ENCODE measurements at regions not wholly inside any gene's neighbourhood (a gene's known extent, or its start where the extent isn't known, plus 50 kb on each side); places are given as distances from the start of the nearest gene placed in this dataset.

DNA sequence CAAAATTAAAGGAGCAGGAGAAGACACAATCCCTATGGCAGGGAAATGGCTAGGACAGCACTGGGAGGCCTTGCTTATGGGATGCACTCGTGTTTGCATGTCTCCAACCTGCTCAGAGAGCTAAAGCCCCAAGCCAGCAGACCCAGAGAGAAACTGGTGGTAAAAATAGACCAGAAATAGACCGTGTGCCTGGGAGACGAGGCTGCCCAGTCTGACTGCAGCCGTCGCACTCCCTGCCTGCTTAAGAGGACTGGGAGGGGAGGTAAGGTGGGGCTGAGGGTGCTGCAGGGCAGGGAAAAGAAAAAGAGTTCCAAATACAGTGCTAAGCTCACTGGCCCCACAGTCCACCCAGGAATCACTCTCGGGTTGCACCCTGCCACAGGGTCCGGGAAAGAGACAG is 633.5 kb downstream of the BCOR start:
- H3K9me3 ChIP-seq (ENCODE audit: control insufficient read depth, insufficient read depth, low read length) = no peaks in the 10 kb centered on the region
- no peak overlapping the region for H3K4me2 ChIP-seq (ENCODE audit: low read depth, low read length)
- no peak overlapping the region for H2AK9ac ChIP-seq (replicated peaks; ENCODE audit: low read depth, low read length, poor library complexity)
- ChIA-PET CTCF (no interaction called here), POLR2A (ENCODE audit: unreplicated experiment) (no interaction called here)
- dilution Hi-C loops (cut with HindIII; ENCODE audit: low sequenced_read_pairs, unreplicated experiment) = no loop called here
- peaks cover 18% of the 10 kb centered on the region; the same call in 1 of the 2 replicates for H3K27me3 ChIP-seq (ENCODE audit: control insufficient read depth, insufficient read depth, low read length)
- H3K9me1 ChIP-seq (ENCODE audit: insufficient read depth, low read length) = no peaks in the 10 kb centered on the region
- DNase-seq = no peak
- in situ Hi-C loops (cut with MboI; ENCODE audit: low sequenced_read_pairs) = no loop called here
- 32% methylated on average over 2 of the region's 7 CpGs; no CpG with 5 or more reads in 1 of the 2 experiments for WGBS, 2 experiments (ENCODE audit: extremely low coverage in 2 of 2, insufficient read length in 1 of 2)
- no peak overlapping the region for H4K8ac ChIP-seq (ENCODE audit: low read depth in 2 of 2, low read length in 2 of 2)
- no peak overlapping the region for H3K4ac ChIP-seq (ENCODE audit: low read depth, low read length)
- no peak overlapping the region for H2BK15ac ChIP-seq (ENCODE audit: low read depth, low read length)
- no peak for ATAC-seq (ENCODE audit: low read depth)
- H3K9ac ChIP-seq (ENCODE audit: low read depth, low read length) = no peak overlapping the region
- H3K4me3 ChIP-seq (ENCODE audit: insufficient read depth, low read depth, low read length) = no peak overlapping the region
- no peaks in the 10 kb centered on the region for H4K20me1 ChIP-seq (ENCODE audit: insufficient read depth, low read length)
- no peak overlapping the region for H2BK5ac ChIP-seq (ENCODE audit: low read depth, low read length, poor library complexity, severe bottlenecking)
- no peak overlapping the region for H3K14ac ChIP-seq (replicated peaks; ENCODE audit: low read depth, low read length)
- H3K18ac ChIP-seq (ENCODE audit: low read depth, low read length) = no peak overlapping the region
- H2BK20ac ChIP-seq (ENCODE audit: low read depth, low read length) = no peak overlapping the region
- H3K27ac ChIP-seq (ENCODE audit: insufficient read depth, low read length) = no peak overlapping the region
- intact Hi-C loops (cut with micrococcal nuclease) = no loop called here
- no peaks in the 10 kb centered on the region for H3K36me3 ChIP-seq (ENCODE audit: control insufficient read depth, insufficient read depth, low read length)
- H4K91ac ChIP-seq (ENCODE audit: insufficient read depth, low read depth, low read length) = no peak overlapping the region
- no peak overlapping the region for H4K5ac ChIP-seq (ENCODE audit: low read depth, low read length)
- no peak overlapping the region for H2AK5ac ChIP-seq (ENCODE audit: low read depth, low read length)
- H3K56ac ChIP-seq (ENCODE audit: extremely low read depth, insufficient read depth, low read length) = no peak overlapping the region
- TF ChIP-seq RAD21 (IDR thresholded peaks at IDR 0.05; ENCODE audit: low read length) (no peak), RCOR1 (IDR thresholded peaks at IDR 0.05; ENCODE audit: insufficient replicate concordance, low read length) (no peak), BHLHE40 (IDR thresholded peaks at IDR 0.05; ENCODE audit: low read depth, low read length) (no peak)
- no peak overlapping the region for H2BK120ac ChIP-seq (ENCODE audit: low read depth, low read length)
- H2AFZ ChIP-seq (replicated peaks; ENCODE audit: low read length, poor library complexity) = no peak overlapping the region
- no peaks in the 10 kb centered on the region for H3K4me1 ChIP-seq (ENCODE audit: control insufficient read depth, insufficient read depth, low read length)
- no TSS peak for BruUV-seq (replicated peaks)
- H3K79me1 ChIP-seq (ENCODE audit: low read depth in 1 of 2, low read length in 2 of 2) = no peaks in the 10 kb centered on the region
- no peak overlapping the region for H3K23ac ChIP-seq (ENCODE audit: low read depth, low read length)

All from IMR-90 (cell line).